ENCODE measurements at regions not wholly inside any gene's neighbourhood (a gene's known extent, or its start where the extent isn't known, plus 50 kb on each side); places are given as distances from the start of the nearest gene placed in this dataset.

DNA sequence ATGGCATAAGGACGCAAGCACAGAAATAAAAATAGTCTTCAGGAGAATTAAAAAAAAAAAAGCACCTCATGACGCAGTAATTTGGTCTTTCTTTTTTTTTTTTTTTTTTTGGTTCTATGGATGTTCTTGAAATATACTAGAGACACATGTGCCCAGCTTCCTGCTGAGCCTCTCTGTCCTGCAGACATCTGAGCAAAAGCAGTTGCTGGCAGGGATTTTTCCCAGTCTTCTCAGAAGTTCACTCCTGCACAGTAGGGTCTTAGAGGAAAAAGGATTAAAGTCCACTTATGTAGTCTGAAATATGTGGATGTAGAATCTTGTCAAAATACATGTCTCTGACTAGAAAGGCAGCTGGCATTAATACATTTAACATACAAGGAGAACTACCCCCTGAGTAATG lies 1888.1 kb upstream of the SEL1L start:
- Histone ChIP-seq H3K4me1 (peaks cover 0 to 4% of the 10 kb centered on the region in 2 donors), H3K36me3 (no peaks in the 10 kb centered on the region), H3K9me3 (no peaks in the 10 kb centered on the region), H3K27ac (no peak overlapping the region), H3K4me3 (replicated peaks in 1 of 3) (no peak overlapping the region), H3K27me3 (no peaks in the 10 kb centered on the region)
- TF ChIP-seq, protein P1, sequence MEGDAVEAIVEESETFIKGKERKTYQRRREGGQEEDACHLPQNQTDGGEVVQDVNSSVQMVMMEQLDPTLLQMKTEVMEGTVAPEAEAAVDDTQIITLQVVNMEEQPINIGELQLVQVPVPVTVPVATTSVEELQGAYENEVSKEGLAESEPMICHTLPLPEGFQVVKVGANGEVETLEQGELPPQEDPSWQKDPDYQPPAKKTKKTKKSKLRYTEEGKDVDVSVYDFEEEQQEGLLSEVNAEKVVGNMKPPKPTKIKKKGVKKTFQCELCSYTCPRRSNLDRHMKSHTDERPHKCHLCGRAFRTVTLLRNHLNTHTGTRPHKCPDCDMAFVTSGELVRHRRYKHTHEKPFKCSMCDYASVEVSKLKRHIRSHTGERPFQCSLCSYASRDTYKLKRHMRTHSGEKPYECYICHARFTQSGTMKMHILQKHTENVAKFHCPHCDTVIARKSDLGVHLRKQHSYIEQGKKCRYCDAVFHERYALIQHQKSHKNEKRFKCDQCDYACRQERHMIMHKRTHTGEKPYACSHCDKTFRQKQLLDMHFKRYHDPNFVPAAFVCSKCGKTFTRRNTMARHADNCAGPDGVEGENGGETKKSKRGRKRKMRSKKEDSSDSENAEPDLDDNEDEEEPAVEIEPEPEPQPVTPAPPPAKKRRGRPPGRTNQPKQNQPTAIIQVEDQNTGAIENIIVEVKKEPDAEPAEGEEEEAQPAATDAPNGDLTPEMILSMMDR (IDR thresholded peaks at IDR 0.05) = no peak
- no peak for TF ChIP-seq POLR2A (IDR thresholded peaks at IDR 0.05)
- WGBS, 2 donors = 88 to 91% methylated on average over 2 of the region's 2 CpGs
- intact Hi-C loops (cut with DNase I) = no loop called here
- DNase-seq = no peak

DNA sequence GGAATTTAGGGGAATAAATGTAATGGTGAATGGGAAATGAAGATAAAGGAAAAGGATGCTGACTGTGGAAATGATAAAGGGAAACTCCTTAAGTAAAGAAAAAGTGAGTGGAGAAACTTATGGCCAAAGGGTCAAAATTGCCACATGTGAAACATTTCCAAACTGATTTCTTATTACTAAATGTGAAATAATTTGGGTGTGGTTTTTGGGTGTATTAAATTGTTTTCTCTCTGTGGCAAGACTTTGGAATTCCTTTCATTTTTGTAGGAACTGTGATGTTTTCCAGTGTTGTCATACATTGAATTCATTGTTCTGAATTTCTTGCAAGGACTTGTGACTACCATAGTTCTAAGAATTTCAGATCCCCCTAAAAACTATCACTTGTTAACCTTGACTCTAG lies 1891.5 kb upstream of the SEL1L start:
- no peak overlapping the region for H3K4me3 ChIP-seq (replicated peaks in 1 of 3)

DNA sequence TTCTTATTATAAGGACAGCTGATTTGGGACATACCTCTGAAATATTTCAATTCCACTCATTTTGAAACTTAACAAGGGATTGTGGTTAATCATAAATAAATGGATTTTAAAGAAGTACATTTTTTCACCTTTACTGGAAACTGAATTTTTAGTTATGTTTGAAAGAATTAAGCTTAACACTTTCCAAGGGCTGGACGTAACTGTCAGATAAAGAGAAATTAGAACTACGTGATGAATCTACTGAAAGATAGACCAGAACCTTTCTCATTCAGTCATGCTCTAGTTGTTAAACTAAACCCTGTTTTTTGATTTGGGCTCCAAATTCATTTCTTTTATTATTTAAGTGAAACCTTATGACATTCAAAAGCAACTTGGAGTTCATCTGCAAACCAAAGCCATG lies 1892.1 kb upstream of the SEL1L start:
- no peaks in the 10 kb centered on the region for H3K4me1 ChIP-seq
- no peak overlapping the region for H3K27ac ChIP-seq
- no peaks in the 10 kb centered on the region for H3K36me3 ChIP-seq
- H3K27me3 ChIP-seq = no peaks in the 10 kb centered on the region
- no peaks in the 10 kb centered on the region for H3K9me3 ChIP-seq
- TF ChIP-seq, protein P1 (IDR thresholded peaks at IDR 0.05) = no peak
- no peak for TF ChIP-seq POLR2A (IDR thresholded peaks at IDR 0.05)
- H3K4me3 ChIP-seq (replicated peaks in 1 of 3) = no peak overlapping the region
- DNase-seq = no peak
- intact Hi-C loops (cut with DNase I) = no loop called here
- 92 to 97% methylated on average over 2 of the region's 2 CpGs for WGBS, 2 donors

More for the DNA sequence above, 1891.5 kb upstream of the SEL1L start:
- H3K27me3 ChIP-seq = no peaks in the 10 kb centered on the region
- no peaks in the 10 kb centered on the region for H3K9me3 ChIP-seq
- intact Hi-C loops (cut with DNase I) = no loop called here
- no peak overlapping the region for H3K27ac ChIP-seq
- no peak for DNase-seq
- no peaks in the 10 kb centered on the region for H3K4me1 ChIP-seq
- TF ChIP-seq, protein P1 (IDR thresholded peaks at IDR 0.05) = no peak
- no peak for TF ChIP-seq POLR2A (IDR thresholded peaks at IDR 0.05)
- no peaks in the 10 kb centered on the region for H3K36me3 ChIP-seq

DNA sequence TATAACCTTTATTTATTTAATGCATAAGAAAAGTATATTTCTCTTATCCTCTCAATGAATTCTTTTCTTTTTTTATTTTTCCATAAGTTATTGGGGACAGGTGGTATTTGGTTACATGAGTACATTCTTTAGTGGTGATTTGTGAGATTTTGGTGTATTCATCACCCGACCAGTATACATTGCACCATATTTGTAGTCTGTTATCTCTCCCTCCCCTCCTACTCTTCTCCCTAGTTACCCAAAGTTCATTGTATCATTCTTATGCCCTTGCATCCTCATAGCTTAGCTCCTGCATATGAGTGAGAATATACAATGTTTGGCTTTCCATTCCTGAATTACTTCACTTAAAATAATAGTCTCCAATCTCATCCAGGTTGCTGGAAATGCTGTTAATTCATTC lies 1900.0 kb upstream of the SEL1L start:
- Histone ChIP-seq H3K4me3 (replicated peaks in 1 of 3) (no peak overlapping the region), H3K9me3 (no peaks in the 10 kb centered on the region), H3K36me3 (no peaks in the 10 kb centered on the region), H3K27me3 (no peaks in the 10 kb centered on the region), H3K4me1 (no peaks in the 10 kb centered on the region), H3K27ac (no peak overlapping the region)
- intact Hi-C loops (cut with DNase I) = no loop called here
- no peak for DNase-seq
- TF ChIP-seq, protein P1 (IDR thresholded peaks at IDR 0.05) = no peak
- TF ChIP-seq POLR2A (IDR thresholded peaks at IDR 0.05) = no peak
- 95 to 97% methylated on average over 1 of the region's 1 CpG for WGBS, 2 donors

DNA sequence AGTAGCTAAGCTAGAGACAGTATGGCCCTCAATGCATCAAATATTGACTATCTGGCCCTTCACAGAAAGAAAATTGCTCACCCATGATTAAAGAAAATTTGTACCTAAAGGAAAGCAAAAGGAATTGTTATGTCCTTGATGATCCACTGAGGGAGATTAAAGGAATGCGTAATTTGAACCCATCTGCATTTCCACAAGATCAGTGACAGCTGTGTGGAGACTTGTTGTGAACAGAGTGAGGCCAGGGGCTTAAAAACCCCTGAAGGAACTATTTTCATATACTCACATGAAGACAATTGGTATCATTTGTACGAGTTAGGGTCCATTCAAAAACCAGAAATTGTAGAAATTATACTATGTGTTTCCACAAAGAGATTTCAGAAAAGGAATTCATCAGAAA lies 1908.1 kb upstream of the SEL1L start:
- intact Hi-C loops (cut with DNase I) = no loop called here

More for the DNA sequence above, 1908.1 kb upstream of the SEL1L start:
- H3K27ac ChIP-seq = no peak overlapping the region
- TF ChIP-seq POLR2A (IDR thresholded peaks at IDR 0.05) = no peak
- TF ChIP-seq, protein P1 (IDR thresholded peaks at IDR 0.05) = no peak
- H3K36me3 ChIP-seq = no peaks in the 10 kb centered on the region
- H3K27me3 ChIP-seq = no peaks in the 10 kb centered on the region
- no peaks in the 10 kb centered on the region for H3K9me3 ChIP-seq
- no peaks in the 10 kb centered on the region for H3K4me1 ChIP-seq
- no peak for DNase-seq
- 90 to 95% methylated on average over 2 of the region's 2 CpGs for WGBS, 2 donors
- H3K4me3 ChIP-seq (replicated peaks in 1 of 3) = no peak overlapping the region
